Chondrocyte (in vitro differentiated cells): ENCODE measurements at regions not wholly inside any gene's neighbourhood (a gene's known extent, or its start where the extent isn't known, plus 50 kb on each side); places are given as distances from the start of the nearest gene placed in this dataset.

Experiments used
- DNase-seq: peaks from one replicate; pipeline ENCODE4 v3.0.0; 2021; ENCODE audit warnings: mixed read lengths, low spot score
- H3K27ac Mint-ChIP-seq: one replicate; pipeline ENCODE4 v1.8.0; 2021; ENCODE audit warnings: mild to moderate bottlenecking, moderate library complexity, mixed read lengths; ENCODE audit not compliant: unreplicated experiment
- H3K27me3 Mint-ChIP-seq: 2 replicates; pipeline ENCODE4 v1.8.0; 2021; ENCODE audit warnings: low read depth, mixed read lengths
- H3K36me3 Mint-ChIP-seq: 2 replicates; pipeline ENCODE4 v1.8.0; 2021; ENCODE audit warnings: low read depth, mixed read lengths
- H3K4me1 Mint-ChIP-seq: 2 replicates; pipeline ENCODE4 v1.8.0; 2021; ENCODE audit warnings: low read depth, mild to moderate bottlenecking, mixed read lengths
- H3K4me3 Mint-ChIP-seq: one replicate; pipeline ENCODE4 v1.8.0; 2021; ENCODE audit warnings: mild to moderate bottlenecking, moderate library complexity, mixed read lengths; ENCODE audit not compliant: unreplicated experiment
- H3K9me3 Mint-ChIP-seq: 2 replicates; pipeline ENCODE4 v1.8.0; 2021; ENCODE audit warnings: low read depth, mixed read lengths
- TF ChIP-seq, protein P1 (sequence below): fragments of 200-600 bp; sonication (generic); IDR thresholded peaks from 2 replicates; pipeline ENCODE4 v1.5.0; 2021; ENCODE audit warnings: antibody characterized with exemption, mild to moderate bottlenecking, moderate library complexity

DNA sequence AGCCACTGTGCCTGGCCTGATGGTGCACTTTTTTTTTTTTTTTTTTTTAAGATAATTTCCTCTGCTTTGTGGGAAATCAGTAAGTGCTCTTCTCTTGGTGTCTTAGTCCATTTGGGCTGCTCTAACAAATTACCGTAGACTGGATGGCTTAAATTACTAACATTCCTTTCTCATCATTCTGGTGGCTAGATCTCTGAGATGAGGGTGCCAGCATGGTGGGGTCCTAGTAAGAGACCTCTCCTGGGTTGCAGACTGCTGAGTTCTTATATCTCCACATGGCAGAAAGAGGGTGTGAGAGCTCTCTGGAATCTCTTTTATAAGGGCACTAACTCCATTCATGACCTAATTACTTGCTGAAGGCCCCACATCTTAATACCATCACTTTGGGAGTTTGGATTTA is 133.9 kb upstream of the ANKRD55 start:
- Mint-ChIP-seq H3K4me1 (no peaks in the 10 kb centered on the region), H3K36me3 (no peaks in the 10 kb centered on the region), H3K4me3 (no peak overlapping the region), H3K9me3 (no peaks in the 10 kb centered on the region), H3K27me3 (no peaks in the 10 kb centered on the region), H3K27ac (no peak overlapping the region)
- TF ChIP-seq, protein P1, sequence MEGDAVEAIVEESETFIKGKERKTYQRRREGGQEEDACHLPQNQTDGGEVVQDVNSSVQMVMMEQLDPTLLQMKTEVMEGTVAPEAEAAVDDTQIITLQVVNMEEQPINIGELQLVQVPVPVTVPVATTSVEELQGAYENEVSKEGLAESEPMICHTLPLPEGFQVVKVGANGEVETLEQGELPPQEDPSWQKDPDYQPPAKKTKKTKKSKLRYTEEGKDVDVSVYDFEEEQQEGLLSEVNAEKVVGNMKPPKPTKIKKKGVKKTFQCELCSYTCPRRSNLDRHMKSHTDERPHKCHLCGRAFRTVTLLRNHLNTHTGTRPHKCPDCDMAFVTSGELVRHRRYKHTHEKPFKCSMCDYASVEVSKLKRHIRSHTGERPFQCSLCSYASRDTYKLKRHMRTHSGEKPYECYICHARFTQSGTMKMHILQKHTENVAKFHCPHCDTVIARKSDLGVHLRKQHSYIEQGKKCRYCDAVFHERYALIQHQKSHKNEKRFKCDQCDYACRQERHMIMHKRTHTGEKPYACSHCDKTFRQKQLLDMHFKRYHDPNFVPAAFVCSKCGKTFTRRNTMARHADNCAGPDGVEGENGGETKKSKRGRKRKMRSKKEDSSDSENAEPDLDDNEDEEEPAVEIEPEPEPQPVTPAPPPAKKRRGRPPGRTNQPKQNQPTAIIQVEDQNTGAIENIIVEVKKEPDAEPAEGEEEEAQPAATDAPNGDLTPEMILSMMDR, result no peak
- no peak for DNase-seq

DNA sequence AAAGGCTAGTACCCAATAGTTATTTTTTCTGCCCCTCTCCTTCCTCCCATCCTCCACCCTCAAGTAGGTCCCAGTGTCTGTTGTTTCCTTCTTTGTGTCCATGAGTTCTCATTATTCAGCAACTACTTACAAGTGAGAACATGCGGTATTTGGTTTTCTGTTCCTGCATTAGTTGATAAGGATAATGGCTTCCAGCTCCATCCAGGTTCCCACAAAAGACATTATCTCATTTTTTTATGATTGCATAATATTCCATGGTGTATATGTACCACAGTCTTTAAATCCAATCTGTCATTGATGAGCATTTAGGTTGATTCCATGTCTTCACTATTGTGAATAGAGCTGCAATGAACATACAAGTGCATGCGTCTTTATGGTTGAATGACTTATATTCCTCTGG is 128.3 kb upstream of the ANKRD55 start:
- Mint-ChIP-seq H3K9me3 (no peaks in the 10 kb centered on the region), H3K27me3 (no peaks in the 10 kb centered on the region), H3K36me3 (no peaks in the 10 kb centered on the region), H3K27ac (no peak overlapping the region), H3K4me1 (peaks cover 31% of the 10 kb centered on the region), H3K4me3 (no peak overlapping the region)
- no peak for DNase-seq
- TF ChIP-seq, protein P1, result no peak

DNA sequence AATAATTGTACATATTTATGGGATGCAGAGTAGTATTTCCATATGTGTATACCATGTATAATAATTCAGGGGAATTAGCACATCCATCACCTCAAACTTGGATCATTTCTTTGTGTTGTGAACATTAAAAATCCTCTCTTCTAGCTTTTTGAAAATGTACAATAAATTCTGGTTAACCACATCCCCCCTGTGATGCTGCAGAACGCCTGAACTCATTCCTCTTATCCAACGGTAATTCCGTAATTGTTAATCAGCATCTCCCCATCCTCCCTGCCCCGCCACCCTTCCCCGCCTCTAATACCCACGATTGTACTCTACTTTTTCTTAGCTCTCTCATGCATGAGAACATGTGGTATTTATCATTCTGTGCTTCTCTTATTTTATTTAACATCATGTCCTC is 127.7 kb upstream of the ANKRD55 start:
- H3K4me3 Mint-ChIP-seq, result no peak overlapping the region
- no peak for DNase-seq
- no peaks in the 10 kb centered on the region for H3K9me3 Mint-ChIP-seq
- peaks cover 31% of the 10 kb centered on the region for H3K4me1 Mint-ChIP-seq
- no peak overlapping the region for H3K27ac Mint-ChIP-seq
- H3K27me3 Mint-ChIP-seq, result no peaks in the 10 kb centered on the region
- H3K36me3 Mint-ChIP-seq, result no peaks in the 10 kb centered on the region
- TF ChIP-seq, protein P1, result no peak

- H3K9me3 Mint-ChIP-seq, result no peaks in the 10 kb centered on the region
- peaks cover 31% of the 10 kb centered on the region for H3K4me1 Mint-ChIP-seq
- H3K27me3 Mint-ChIP-seq, result no peaks in the 10 kb centered on the region
- TF ChIP-seq, protein P1, result no peak
- no peak for DNase-seq
- no peaks in the 10 kb centered on the region for H3K36me3 Mint-ChIP-seq
- no peak overlapping the region for H3K4me3 Mint-ChIP-seq
- H3K27ac Mint-ChIP-seq, result no peak overlapping the region
These were observed 126.9 kb upstream of the ANKRD55 start for GRCh38 chr5:56359809-56360685.

GRCh38 chr5:56358703-56359681 is 125.9 kb upstream of the ANKRD55 start:
- H3K27me3 Mint-ChIP-seq, result no peaks in the 10 kb centered on the region
- peak overlapping the region; percentile 64 for H3K27ac Mint-ChIP-seq
- no peak for DNase-seq
- TF ChIP-seq, protein P1, result no peak
- no peak overlapping the region for H3K4me3 Mint-ChIP-seq
- peaks cover 31% of the 10 kb centered on the region for H3K4me1 Mint-ChIP-seq
- no peaks in the 10 kb centered on the region for H3K36me3 Mint-ChIP-seq
- no peaks in the 10 kb centered on the region for H3K9me3 Mint-ChIP-seq
